Keratinocyte (primary cell): ENCODE measurements at regions not wholly inside any gene's neighbourhood (a gene's known extent, or its start where the extent isn't known, plus 50 kb on each side); places are given as distances from the start of the nearest gene placed in this dataset.

ENCODE experiments used
- DNase-seq: peaks from one replicate; pipeline ENCODE4 v3.0.0-alpha.2; 2011; ENCODE audit warnings: low read depth, missing footprints, low spot score
- FAIRE-seq: peaks from 2 replicates; lab custom pipeline; 2011; peaks lifted over from hg19 to GRCh38; lab: Jason Lieb, UNC
- H2AFZ ChIP-seq: 2 replicates; pipeline ENCODE4 v1.6.0; 2012; ENCODE audit warnings: low read length, control low read depth, inconsistent platforms; ENCODE audit not compliant: control insufficient read depth
- H3K27ac ChIP-seq: 2 replicates; pipeline ENCODE4 v1.5.1; 2011; ENCODE audit warnings: low read length; ENCODE audit not compliant: control insufficient read depth, insufficient read depth
- H3K27me3 ChIP-seq: 3 replicates; pipeline ENCODE4 v1.6.0; 2011; ENCODE audit warnings: low read length; ENCODE audit not compliant: control insufficient read depth, insufficient read depth; ENCODE audit errors: extremely low read depth
- H3K36me3 ChIP-seq, 2 experiments: 2 replicates in 1 of 2; 3 replicates in 1 of 2; pipeline ENCODE4 v1.5.1; 2011; ENCODE audit warnings: low read length in 2 of 2, mild to moderate bottlenecking in 1 of 2; ENCODE audit not compliant: control insufficient read depth in 2 of 2, insufficient read depth in 2 of 2; ENCODE audit errors: extremely low read depth in 1 of 2
- H3K4me1 ChIP-seq: 3 replicates; pipeline ENCODE4 v1.5.1; 2011; ENCODE audit warnings: low read length; ENCODE audit not compliant: control insufficient read depth, insufficient read depth; ENCODE audit errors: extremely low read depth
- H3K4me2 ChIP-seq: 3 replicates; pipeline ENCODE4 v1.6.0; 2011; ENCODE audit warnings: low read depth, low read length; ENCODE audit not compliant: control insufficient read depth, insufficient read depth; ENCODE audit errors: extremely low read depth
- H3K4me3 ChIP-seq, 3 experiments: fragments of 200-600 bp in 1 of 3; sonication (generic) in 1 of 3; 2 replicates in 2 of 3; 3 replicates in 1 of 3; pipeline ENCODE4 v1.5.1; 2011 to 2016; ENCODE audit warnings: low read length in 3 of 3, mild to moderate bottlenecking in 3 of 3, control low read depth in 2 of 3, inconsistent platforms in 1 of 3, low read depth in 1 of 3, mixed read lengths in 1 of 3, mixed run types in 1 of 3, moderate library complexity in 1 of 3; ENCODE audit not compliant: control insufficient read depth in 2 of 3, insufficient read depth in 2 of 3; ENCODE audit errors: extremely low read depth in 1 of 3
- H3K79me2 ChIP-seq: 2 replicates; pipeline ENCODE4 v1.6.0; 2012; ENCODE audit warnings: low read length; ENCODE audit not compliant: control insufficient read depth, insufficient read depth
- H3K9ac ChIP-seq: 3 replicates; pipeline ENCODE4 v1.6.0; 2011; ENCODE audit warnings: low read length; ENCODE audit not compliant: control insufficient read depth, insufficient read depth; ENCODE audit errors: extremely low read depth
- H3K9me1 ChIP-seq: 3 replicates; pipeline ENCODE4 v1.6.0; 2011; ENCODE audit warnings: low read length; ENCODE audit not compliant: control insufficient read depth, insufficient read depth; ENCODE audit errors: extremely low read depth
- H3K9me3 ChIP-seq: 2 replicates; pipeline ENCODE4 v1.5.1; 2012; ENCODE audit warnings: low read depth, low read length; ENCODE audit not compliant: control insufficient read depth
- H4K20me1 ChIP-seq: 3 replicates; pipeline ENCODE4 v1.6.0; 2011; ENCODE audit warnings: low read length; ENCODE audit not compliant: control insufficient read depth, insufficient read depth; ENCODE audit errors: extremely low read depth
- CTCF ChIP-seq, 3 experiments: IDR thresholded peaks in 1 of 3; conservative IDR thresholded peaks in 1 of 3; optimal IDR thresholded peaks in 1 of 3; 2 replicates in 2 of 3; 3 replicates in 1 of 3; pipeline versions ENCODE3 to v1.5.1; 2011; ENCODE audit warnings: low read length in 3 of 3, mild to moderate bottlenecking in 3 of 3, moderate library complexity in 2 of 3, control low read depth in 1 of 3, inconsistent platforms in 1 of 3; ENCODE audit not compliant: insufficient read depth in 2 of 3; ENCODE audit errors: extremely low read depth in 1 of 3
- EZH2 ChIP-seq: IDR thresholded peaks from one replicate; pipeline ENCODE4 v1.6.1; 2012; ENCODE audit warnings: inconsistent platforms, mild to moderate bottlenecking, low read length, moderate library complexity
- dilution Hi-C: fragments of 300-500 bp; cut with MboI; formaldehyde crosslinking; loops from one replicate; pipeline ENCODE4 v1.7.0; 2020; ENCODE audit warnings: low sequenced_read_pairs; ENCODE audit not compliant: extremely low pct_ligation_motif_present

- Histone ChIP-seq H3K79me2 (no peaks in the 10 kb centered on the region), H3K27me3 (peaks cover 10% of the 10 kb centered on the region), H3K9ac (no peak overlapping the region), H3K4me2 (no peak overlapping the region), H4K20me1 (no peaks in the 10 kb centered on the region), H3K9me3 (no peaks in the 10 kb centered on the region), H2AFZ (no peak overlapping the region), H3K4me1 (no peaks in the 10 kb centered on the region), H3K4me3 (no peak overlapping the region), H3K27ac (no peak overlapping the region), H3K36me3 (no peaks in the 10 kb centered on the region), H3K9me1 (no peaks in the 10 kb centered on the region)
- DNase-seq (peak; percentile 54), FAIRE-seq (peak; percentile 79)
- TF ChIP-seq CTCF (optimal IDR thresholded peaks at IDR 0.05 in 1 of 3, IDR thresholded peaks at IDR 0.05 in 1 of 3, conservative IDR thresholded peaks at IDR 0.05 in 1 of 3; ENCODE audit: extremely low read depth in 1 of 3, insufficient read depth in 2 of 3, low read length in 3 of 3) (peak; percentile 84 to 87 (median 84)), EZH2 (no peak)
- dilution Hi-C loops: no loop called here
Observed at GRCh38 chr3:66822186-66823008, 175.7 kb upstream of the KBTBD8 start.

GRCh38 chr3:66823009-66823397, 175.1 kb upstream of the KBTBD8 start:
- TF ChIP-seq CTCF (optimal IDR thresholded peaks at IDR 0.05 in 1 of 3, IDR thresholded peaks at IDR 0.05 in 1 of 3, conservative IDR thresholded peaks at IDR 0.05 in 1 of 3; ENCODE audit: extremely low read depth in 1 of 3, insufficient read depth in 2 of 3, low read length in 3 of 3): no peak
- TF ChIP-seq EZH2: no peak
- FAIRE-seq: peak; percentile 17
- Histone ChIP-seq H3K9me1 (no peaks in the 10 kb centered on the region), H3K27ac (no peak overlapping the region), H3K4me2 (no peak overlapping the region), H4K20me1 (no peaks in the 10 kb centered on the region), H3K9me3 (no peaks in the 10 kb centered on the region), H3K79me2 (no peaks in the 10 kb centered on the region), H2AFZ (no peak overlapping the region), H3K4me1 (no peaks in the 10 kb centered on the region), H3K27me3 (peaks cover 9% of the 10 kb centered on the region), H3K9ac (no peak overlapping the region), H3K36me3 (no peaks in the 10 kb centered on the region), H3K4me3 (no peak overlapping the region)
- dilution Hi-C loops: no loop called here
- DNase-seq: no peak
